Natural killer cell (primary cell): ENCODE measurements at regions not wholly inside any gene's neighbourhood (a gene's known extent, or its start where the extent isn't known, plus 50 kb on each side); places are given as distances from the start of the nearest gene placed in this dataset.

Source experiments
- ATAC-seq, 3 donors: fragments of 150-1000 bp in 2 of 3; fragments of 200-7000 bp in 1 of 3; cut with Tn5 transposase; 1 replicate in 1 of 3; 2 replicates in 2 of 3; pipeline ENCODE4 v1.10.0; 2021; ENCODE audit warnings: mild to moderate bottlenecking in 2 of 3, moderate library complexity in 2 of 3
- DNase-seq, 2 donors: peaks; one replicate each; pipeline versions ENCODE4 v3.0.0 to v3.0.0-alpha.2; 2013 to 2021; ENCODE audit warnings: mixed read lengths in 1 of 2
- H3K27ac ChIP-seq: one replicate; pipeline ENCODE4 v1.5.1; 2013; ENCODE audit warnings: mild to moderate bottlenecking, low read length
- H3K27me3 ChIP-seq: one replicate; pipeline ENCODE4 v1.6.1; 2013; ENCODE audit warnings: low read length; ENCODE audit not compliant: control insufficient read depth, insufficient read depth
- H3K36me3 ChIP-seq: one replicate; pipeline ENCODE4 v1.6.1; 2013; ENCODE audit warnings: low read length; ENCODE audit not compliant: control insufficient read depth, insufficient read depth
- H3K4me1 ChIP-seq: one replicate; pipeline ENCODE4 v1.6.1; 2013; ENCODE audit warnings: low read length; ENCODE audit not compliant: control insufficient read depth, insufficient read depth
- H3K4me3 ChIP-seq: one replicate; pipeline ENCODE4 v1.5.1; 2013; ENCODE audit warnings: low read length
- H3K9me3 ChIP-seq: one replicate; pipeline ENCODE4 v1.6.1; 2013; ENCODE audit warnings: low read length; ENCODE audit not compliant: control insufficient read depth, insufficient read depth
- H3K27ac Mint-ChIP-seq, 2 donors: one replicate each; pipeline ENCODE4 v1.8.0; 2022; ENCODE audit warnings: mild to moderate bottlenecking in 2 of 2, mixed read lengths in 2 of 2, moderate library complexity in 1 of 2
- H3K27me3 Mint-ChIP-seq, 2 donors: one replicate each; pipeline ENCODE4 v1.8.0; 2022; ENCODE audit warnings: low read depth in 2 of 2, mixed read lengths in 2 of 2
- H3K36me3 Mint-ChIP-seq: one replicate; pipeline ENCODE4 v1.8.0; 2022; ENCODE audit warnings: mixed read lengths
- H3K4me1 Mint-ChIP-seq, 2 donors: one replicate each; pipeline ENCODE4 v1.8.0; 2022; ENCODE audit warnings: mixed read lengths in 2 of 2
- H3K4me3 Mint-ChIP-seq: one replicate; pipeline ENCODE4 v1.8.0; 2022; ENCODE audit warnings: mild to moderate bottlenecking, moderate library complexity, mixed read lengths
- H3K9me3 Mint-ChIP-seq, 2 donors: one replicate each; pipeline ENCODE4 v1.8.0; 2022; ENCODE audit warnings: mixed read lengths in 2 of 2
- CTCF ChIP-seq: fragments of 200-600 bp; IDR thresholded peaks from one replicate; pipeline ENCODE4 v1.8.0; 2022; ENCODE audit warnings: antibody characterized with exemption
- WGBS: methylation state at CpG from one replicate; pipeline ENCODE4 v1.1.7; 2013; ENCODE audit warnings: missing lambda C conversion rate; ENCODE audit not compliant: insufficient coverage; 5-methylcytosine and 5-hydroxymethylcytosine counted together
- intact Hi-C: fragments of 100-400 bp; cut with micrococcal nuclease; formaldehyde crosslinking; loops from one replicate; pipeline ENCODE4 v1.14.2; 2022

DNA sequence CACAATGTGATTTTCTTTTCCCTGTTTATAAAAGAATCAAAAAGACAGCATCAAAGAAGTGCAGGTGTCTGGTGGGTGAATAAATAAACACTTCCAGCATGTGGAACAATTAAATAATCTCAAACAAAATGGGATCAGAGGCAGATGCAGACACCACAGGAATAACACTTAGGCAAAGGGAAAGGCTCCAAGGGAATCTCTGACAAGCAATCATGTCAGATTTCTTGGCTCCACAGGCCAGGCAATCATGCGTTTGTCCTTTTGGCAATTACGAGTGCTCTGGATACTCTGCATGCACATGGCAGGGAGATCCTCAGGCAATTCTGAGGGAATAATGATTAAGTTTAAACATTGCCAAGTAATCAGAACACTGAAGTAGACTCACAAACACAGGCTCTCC, 403.5 kb upstream of the LUZP2 start:
- no peaks in the 10 kb centered on the region for H3K36me3 Mint-ChIP-seq
- WGBS: 80% methylated on average over 2 of the region's 2 CpGs
- Histone ChIP-seq H3K9me3 (no peaks in the 10 kb centered on the region), H3K36me3 (no peaks in the 10 kb centered on the region), H3K4me1 (no peaks in the 10 kb centered on the region), H3K4me3 (no peak overlapping the region), H3K27ac (no peak overlapping the region), H3K27me3 (no peaks in the 10 kb centered on the region)
- DNase-seq: no peak
- ATAC-seq: no peak
- H3K4me3 Mint-ChIP-seq: no peak overlapping the region
- H3K9me3 Mint-ChIP-seq: peaks cover 0 to 2% of the 10 kb centered on the region in 2 donors
- H3K27me3 Mint-ChIP-seq: peaks cover 0 to 2% of the 10 kb centered on the region in 2 donors
- intact Hi-C loops: no loop called here
- TF ChIP-seq CTCF: no peak
- H3K4me1 Mint-ChIP-seq: peaks cover 8% of the 10 kb centered on the region in 2 donors
- peak overlapping the region in 1 of 2 donors; percentile 65 for H3K27ac Mint-ChIP-seq

- DNase-seq: no peak
- peaks cover 22% of the 10 kb centered on the region for H3K36me3 Mint-ChIP-seq
- peaks cover 0 to 7% of the 10 kb centered on the region in 2 donors for H3K27me3 Mint-ChIP-seq
- no peaks in the 10 kb centered on the region for H3K36me3 ChIP-seq
- ATAC-seq: no peak
- TF ChIP-seq CTCF: no peak
- intact Hi-C loops: no loop called here
- H3K9me3 ChIP-seq: peaks cover 14% of the 10 kb centered on the region
- H3K9me3 Mint-ChIP-seq: peaks cover 5 to 10% of the 10 kb centered on the region in 2 donors
- no peak overlapping the region for H3K4me3 ChIP-seq
- no peaks in the 10 kb centered on the region for H3K27me3 ChIP-seq
- 88% methylated on average over 3 of the region's 3 CpGs for WGBS
- H3K4me3 Mint-ChIP-seq: no peak overlapping the region
- H3K27ac ChIP-seq: no peak overlapping the region
- no peaks in the 10 kb centered on the region for H3K4me1 ChIP-seq
- H3K4me1 Mint-ChIP-seq: no peaks in the 10 kb centered on the region
- H3K27ac Mint-ChIP-seq: no peak overlapping the region
Observed at GRCh38 chr11:24108609-24109008, 388.2 kb upstream of the LUZP2 start.

GRCh38 chr11:24122291-24122690, 374.6 kb upstream of the LUZP2 start:
- WGBS: 97% methylated on average over 2 of the region's 3 CpGs
- DNase-seq (no peak), ATAC-seq (no peak)
- no peaks in the 10 kb centered on the region for H3K27me3 Mint-ChIP-seq
- no peaks in the 10 kb centered on the region for H3K4me1 Mint-ChIP-seq
- no peak overlapping the region for H3K27ac Mint-ChIP-seq
- intact Hi-C loops: no loop called here
- H3K4me3 Mint-ChIP-seq: no peak overlapping the region
- H3K9me3 Mint-ChIP-seq: peaks cover 0 to 2% of the 10 kb centered on the region in 2 donors
- H3K36me3 Mint-ChIP-seq: no peaks in the 10 kb centered on the region
- H3K4me3 ChIP-seq: no peak overlapping the region
- no peak overlapping the region for H3K27ac ChIP-seq
- H3K9me3 ChIP-seq: no peaks in the 10 kb centered on the region
- H3K36me3 ChIP-seq: no peaks in the 10 kb centered on the region
- H3K4me1 ChIP-seq: no peaks in the 10 kb centered on the region
- TF ChIP-seq CTCF: no peak
- H3K27me3 ChIP-seq: no peaks in the 10 kb centered on the region

DNA sequence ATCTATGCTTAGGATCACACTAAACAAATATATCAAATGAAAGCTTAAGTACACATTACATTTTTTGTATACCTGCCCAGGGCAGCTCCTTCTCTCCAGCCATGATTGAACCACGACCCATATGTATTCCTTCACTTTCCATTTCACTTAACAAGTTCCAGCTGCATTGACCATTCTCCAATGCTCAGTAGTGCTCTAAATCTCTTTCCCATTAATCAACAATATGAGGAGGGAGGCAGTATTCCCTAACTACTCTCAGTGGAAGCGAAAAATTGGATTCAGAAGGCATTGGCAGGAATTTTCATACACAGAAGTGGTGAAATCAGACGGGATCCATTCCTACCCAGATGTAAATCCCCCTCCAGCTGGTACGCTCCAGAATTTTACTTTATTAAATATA, 372.0 kb upstream of the LUZP2 start:
- Histone ChIP-seq H3K9me3 (no peaks in the 10 kb centered on the region), H3K36me3 (no peaks in the 10 kb centered on the region), H3K4me1 (no peaks in the 10 kb centered on the region), H3K4me3 (no peak overlapping the region), H3K27me3 (no peaks in the 10 kb centered on the region), H3K27ac (no peak overlapping the region)
- Mint-ChIP-seq H3K4me3 (no peak overlapping the region), H3K4me1 (no peaks in the 10 kb centered on the region), H3K27ac (no peak overlapping the region), H3K9me3 (peaks cover 0 to 2% of the 10 kb centered on the region in 2 donors), H3K27me3 (no peaks in the 10 kb centered on the region), H3K36me3 (no peaks in the 10 kb centered on the region)
- ATAC-seq (no peak), DNase-seq (no peak)
- no peak for TF ChIP-seq CTCF
- WGBS: 73% methylated on average over 3 of the region's 4 CpGs
- intact Hi-C loops: no loop called here
